ENCODE measurements at regions not wholly inside any gene's neighbourhood (a gene's known extent, or its start where the extent isn't known, plus 50 kb on each side); places are given as distances from the start of the nearest gene placed in this dataset.

GRCh38 chr1:87636198-87636892 is 307.7 kb downstream of the LMO4 start:
- TF ChIP-seq CTCF (conservative IDR thresholded peaks at IDR 0.05 in 1 of 2, IDR thresholded peaks at IDR 0.05 in 1 of 2; ENCODE audit: low read depth in 1 of 2, low read length in 2 of 2), result no peak
- TF ChIP-seq EZH2 (IDR thresholded peaks at IDR 0.05; ENCODE audit: low read length, missing control alignments), result no peak
- no peaks in the 10 kb centered on the region for H4K20me1 ChIP-seq (ENCODE audit: control insufficient read depth, extremely low read depth, insufficient read depth, low read length)
- H3K27ac ChIP-seq (ENCODE audit: insufficient read depth, low read length), result no peak overlapping the region
- H3K4me3 ChIP-seq (replicated peaks in 1 of 4; ENCODE audit: control extremely low read depth in 1 of 4, insufficient read depth in 1 of 4, low read depth in 3 of 4, low read length in 4 of 4), result no peak overlapping the region
- H3K4me2 ChIP-seq (ENCODE audit: extremely low read depth, insufficient read depth, low read length), result no peak overlapping the region
- no peaks in the 10 kb centered on the region for H3K27me3 ChIP-seq (ENCODE audit: control insufficient read depth, insufficient read depth, low read length)
- H2AFZ ChIP-seq (ENCODE audit: low read length), result no peak overlapping the region
- no peaks in the 10 kb centered on the region for H3K4me1 ChIP-seq (ENCODE audit: control insufficient read depth, extremely low read depth, insufficient read depth, low read length)
- H3K9me3 ChIP-seq (ENCODE audit: control insufficient read depth, insufficient read depth, low read depth, low read length), result no peaks in the 10 kb centered on the region
- no peak overlapping the region for H3K9ac ChIP-seq (ENCODE audit: insufficient read depth, low read length)
- H3K79me2 ChIP-seq (ENCODE audit: control insufficient read depth, insufficient read depth, low read length), result no peaks in the 10 kb centered on the region
- no peak for DNase-seq (ENCODE audit: low read depth in 2 of 2)
- no peaks in the 10 kb centered on the region for H3K36me3 ChIP-seq (ENCODE audit: control insufficient read depth, insufficient read depth, low read length)

DNA sequence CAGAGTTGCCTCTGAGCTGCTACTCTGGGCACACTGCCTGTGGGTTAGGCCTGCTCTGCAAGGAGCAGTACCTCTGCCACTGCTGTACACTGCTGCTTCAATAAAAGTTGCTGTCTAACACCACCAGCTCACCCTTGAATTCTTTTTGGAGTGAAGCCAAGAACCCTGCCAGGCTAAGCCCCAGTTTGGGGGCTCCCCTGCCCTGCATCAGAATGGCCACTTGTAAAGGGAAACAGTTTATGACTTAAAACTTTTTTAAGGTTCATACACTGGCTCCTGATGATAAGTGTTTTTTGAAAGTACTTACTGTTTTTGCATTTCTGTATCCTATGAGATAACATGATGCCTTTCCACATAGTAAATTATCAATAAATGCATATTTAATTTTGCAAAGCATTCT is 310.0 kb downstream of the LMO4 start:
- Histone ChIP-seq H3K4me2 (ENCODE audit: extremely low read depth, insufficient read depth, low read length) (no peak overlapping the region), H3K27me3 (ENCODE audit: control insufficient read depth, insufficient read depth, low read length) (no peaks in the 10 kb centered on the region), H3K4me3 (replicated peaks in 1 of 4; ENCODE audit: control extremely low read depth in 1 of 4, insufficient read depth in 1 of 4, low read depth in 3 of 4, low read length in 4 of 4) (no peak overlapping the region), H3K36me3 (ENCODE audit: control insufficient read depth, insufficient read depth, low read length) (no peaks in the 10 kb centered on the region), H3K9me3 (ENCODE audit: control insufficient read depth, insufficient read depth, low read depth, low read length) (no peaks in the 10 kb centered on the region), H2AFZ (ENCODE audit: low read length) (no peak overlapping the region), H4K20me1 (ENCODE audit: control insufficient read depth, extremely low read depth, insufficient read depth, low read length) (no peaks in the 10 kb centered on the region), H3K4me1 (ENCODE audit: control insufficient read depth, extremely low read depth, insufficient read depth, low read length) (no peaks in the 10 kb centered on the region), H3K79me2 (ENCODE audit: control insufficient read depth, insufficient read depth, low read length) (no peaks in the 10 kb centered on the region), H3K9ac (ENCODE audit: insufficient read depth, low read length) (no peak overlapping the region), H3K27ac (ENCODE audit: insufficient read depth, low read length) (no peak overlapping the region)
- no peak for DNase-seq (ENCODE audit: low read depth in 2 of 2)
- TF ChIP-seq EZH2 (IDR thresholded peaks at IDR 0.05; ENCODE audit: low read length, missing control alignments) (no peak), CTCF (conservative IDR thresholded peaks at IDR 0.05 in 1 of 2, IDR thresholded peaks at IDR 0.05 in 1 of 2; ENCODE audit: low read depth in 1 of 2, low read length in 2 of 2) (no peak)

DNA sequence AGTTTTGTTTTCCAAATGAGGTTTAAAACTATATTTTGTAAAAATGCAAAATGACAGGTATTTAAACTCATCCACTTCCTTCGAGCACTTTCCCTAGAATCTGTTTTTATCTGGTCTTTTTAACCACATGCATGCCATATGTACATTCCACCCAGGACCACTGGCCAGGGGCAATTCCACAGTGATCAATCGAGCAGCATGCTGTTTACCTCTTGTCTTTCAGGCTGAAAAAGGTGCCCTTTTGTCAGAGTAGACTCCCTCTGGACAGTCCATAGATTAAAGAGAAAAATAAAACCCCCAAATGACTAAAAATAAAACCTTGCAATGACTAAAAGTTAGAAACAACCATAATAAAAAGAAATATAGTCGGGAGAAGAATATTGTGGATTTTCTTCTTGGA is 313.3 kb downstream of the LMO4 start:
- Histone ChIP-seq H3K9me3 (ENCODE audit: control insufficient read depth, insufficient read depth, low read depth, low read length) (no peaks in the 10 kb centered on the region), H3K4me2 (ENCODE audit: extremely low read depth, insufficient read depth, low read length) (no peak overlapping the region), H3K27me3 (ENCODE audit: control insufficient read depth, insufficient read depth, low read length) (no peaks in the 10 kb centered on the region), H4K20me1 (ENCODE audit: control insufficient read depth, extremely low read depth, insufficient read depth, low read length) (no peaks in the 10 kb centered on the region), H3K4me1 (ENCODE audit: control insufficient read depth, extremely low read depth, insufficient read depth, low read length) (no peaks in the 10 kb centered on the region), H2AFZ (ENCODE audit: low read length) (no peak overlapping the region), H3K36me3 (ENCODE audit: control insufficient read depth, insufficient read depth, low read length) (no peaks in the 10 kb centered on the region), H3K4me3 (replicated peaks in 1 of 4; ENCODE audit: control extremely low read depth in 1 of 4, insufficient read depth in 1 of 4, low read depth in 3 of 4, low read length in 4 of 4) (no peak overlapping the region), H3K9ac (ENCODE audit: insufficient read depth, low read length) (no peak overlapping the region), H3K79me2 (ENCODE audit: control insufficient read depth, insufficient read depth, low read length) (no peaks in the 10 kb centered on the region), H3K27ac (ENCODE audit: insufficient read depth, low read length) (no peak overlapping the region)
- TF ChIP-seq EZH2 (IDR thresholded peaks at IDR 0.05; ENCODE audit: low read length, missing control alignments) (no peak), CTCF (conservative IDR thresholded peaks at IDR 0.05 in 1 of 2, IDR thresholded peaks at IDR 0.05 in 1 of 2; ENCODE audit: low read depth in 1 of 2, low read length in 2 of 2) (no peak)
- DNase-seq (ENCODE audit: low read depth in 2 of 2), result no peak

Measured in fibroblast of lung (primary cell).